Uterus (tissue), 3 donors: ENCODE measurements at regions not wholly inside any gene's neighbourhood (a gene's known extent, or its start where the extent isn't known, plus 50 kb on each side); places are given as distances from the start of the nearest gene placed in this dataset.
A peak's percentile ranks its signal among the peaks of the same experiment; 100 is the strongest.

Experiments used
- DNase-seq, 2 donors: peaks; one replicate each; pipeline ENCODE4 v3.0.0-alpha.2; 2019 to 2020
- H3K27ac ChIP-seq, 2 donors: fragments of 200-600 bp; sonication (generic); 1 replicate in 1 of 2; 2 replicates in 1 of 2; pipeline ENCODE4 v1.5.1; 2016 to 2018
- H3K27me3 ChIP-seq, 2 donors: fragments of 200-600 bp; sonication (generic); one replicate each; pipeline ENCODE4 v1.5.1; 2018 to 2019; ENCODE audit warnings: control low read depth in 1 of 2
- H3K36me3 ChIP-seq, 2 donors: fragments of 200-600 bp; sonication (generic); one replicate each; pipeline ENCODE4 v1.5.1; 2019; ENCODE audit warnings: control low read depth in 1 of 2
- H3K4me1 ChIP-seq, 2 donors: fragments of 200-600 bp; sonication (generic); one replicate each; pipeline ENCODE4 v1.5.1; 2018 to 2019; ENCODE audit warnings: control low read depth in 1 of 2
- H3K4me3 ChIP-seq, 2 donors: fragments of 200-600 bp; sonication (generic); 1 replicate in 1 of 2; 2 replicates in 1 of 2; pipeline ENCODE4 v1.5.1; 2018 to 2019; ENCODE audit warnings: mild to moderate bottlenecking in 1 of 2
- H3K9me3 ChIP-seq, 2 donors: fragments of 200-600 bp; sonication (generic); one replicate each; pipeline ENCODE4 v1.5.1; 2019; ENCODE audit warnings: control low read depth in 1 of 2
- CTCF ChIP-seq, 4 experiments: fragments of 200-600 bp in 2 of 4; fragments of 450-650 bp in 2 of 4; sonication (generic) in 2 of 4; IDR thresholded peaks; one replicate each; pipeline ENCODE4 v1.5.1; 2016 to 2019; ENCODE audit warnings: antibody characterized with exemption in 4 of 4, mild to moderate bottlenecking in 2 of 4, moderate library complexity in 1 of 4
- POLR2A ChIP-seq, 2 donors: fragments of 450-650 bp; IDR thresholded peaks; one replicate each; pipeline ENCODE4 v1.6.1; 2016; ENCODE audit warnings: antibody characterized with exemption in 2 of 2, mild to moderate bottlenecking in 1 of 2, moderate library complexity in 1 of 2
- intact Hi-C: fragments of 100-400 bp; cut with DNase I; formaldehyde crosslinking; loops from one replicate; pipeline ENCODE4 v1.15.1; 2023; ENCODE audit warnings: low total_unique reads
- donor health status: DM: yes; HTN: yes; CAD: no.

GRCh38 chr13:110789871-110790270, 76.4 kb downstream of the ING1 start:
- no peak overlapping the region for H3K27ac ChIP-seq
- H3K4me3 ChIP-seq = no peak overlapping the region
- no peaks in the 10 kb centered on the region for H3K4me1 ChIP-seq
- intact Hi-C loops = no loop called here
- no peak for TF ChIP-seq CTCF (IDR thresholded peaks at IDR 0.05)
- no peak for TF ChIP-seq POLR2A (IDR thresholded peaks at IDR 0.05)
- peaks cover 0 to 3% of the 10 kb centered on the region in 2 donors for H3K9me3 ChIP-seq
- no peaks in the 10 kb centered on the region for H3K27me3 ChIP-seq
- DNase-seq = no peak
- H3K36me3 ChIP-seq = no peaks in the 10 kb centered on the region

GRCh38 chr13:110790371-110790770, 76.9 kb downstream of the ING1 start:
- Histone ChIP-seq H3K9me3 (peaks cover 0 to 3% of the 10 kb centered on the region in 2 donors), H3K4me1 (no peaks in the 10 kb centered on the region), H3K27ac (no peak overlapping the region), H3K4me3 (no peak overlapping the region), H3K36me3 (no peaks in the 10 kb centered on the region), H3K27me3 (no peaks in the 10 kb centered on the region)
- intact Hi-C loops = no loop called here
- DNase-seq = no peak
- no peak for TF ChIP-seq POLR2A (IDR thresholded peaks at IDR 0.05)
- no peak for TF ChIP-seq CTCF (IDR thresholded peaks at IDR 0.05)

- H3K4me1 ChIP-seq = no peaks in the 10 kb centered on the region
- no peak overlapping the region for H3K4me3 ChIP-seq
- TF ChIP-seq CTCF (IDR thresholded peaks at IDR 0.05) = no peak
- TF ChIP-seq POLR2A (IDR thresholded peaks at IDR 0.05) = no peak
- no peak for DNase-seq
- intact Hi-C loops = no loop called here
- no peaks in the 10 kb centered on the region for H3K36me3 ChIP-seq
- H3K27ac ChIP-seq = no peak overlapping the region
- H3K27me3 ChIP-seq = no peaks in the 10 kb centered on the region
- H3K9me3 ChIP-seq = peaks cover 0 to 3% of the 10 kb centered on the region in 2 donors
Measured at GRCh38 chr13:110794209-110794608, 80.7 kb downstream of the ING1 start.

- Histone ChIP-seq H3K27ac (no peak overlapping the region), H3K9me3 (no peaks in the 10 kb centered on the region), H3K27me3 (no peaks in the 10 kb centered on the region), H3K4me1 (no peaks in the 10 kb centered on the region), H3K4me3 (no peak overlapping the region), H3K36me3 (no peaks in the 10 kb centered on the region)
- no peak for TF ChIP-seq POLR2A (IDR thresholded peaks at IDR 0.05)
- no peak for TF ChIP-seq CTCF (IDR thresholded peaks at IDR 0.05)
- intact Hi-C loops = no loop called here
- DNase-seq = no peak
Measured at GRCh38 chr13:110797230-110797877, 83.9 kb downstream of the ING1 start.

GRCh38 chr13:110798081-110798994, 84.8 kb downstream of the ING1 start:
- no peaks in the 10 kb centered on the region for H3K9me3 ChIP-seq
- intact Hi-C loops = no loop called here
- H3K27me3 ChIP-seq = no peaks in the 10 kb centered on the region
- H3K36me3 ChIP-seq = no peaks in the 10 kb centered on the region
- DNase-seq = no peak
- no peaks in the 10 kb centered on the region for H3K4me1 ChIP-seq
- TF ChIP-seq POLR2A (IDR thresholded peaks at IDR 0.05) = no peak
- no peak for TF ChIP-seq CTCF (IDR thresholded peaks at IDR 0.05)
- no peak overlapping the region for H3K4me3 ChIP-seq
- peak overlapping the region; percentile 73 to 87 for H3K27ac ChIP-seq
